ENCODE measurements at regions not wholly inside any gene's neighbourhood (a gene's known extent, or its start where the extent isn't known, plus 50 kb on each side); places are given as distances from the start of the nearest gene placed in this dataset.

- peaks cover 7% of the 10 kb centered on the region for H3K9me3 ChIP-seq (ENCODE audit: control insufficient read depth, low read length)
- Mint-ChIP-seq H3K27me3 (ENCODE audit: insufficient read depth) (peaks cover 91% of the 10 kb centered on the region), H3K4me1 (no peaks in the 10 kb centered on the region), H3K4me3 (peak overlapping the region; percentile 31), H3K9me3 (peaks cover 12% of the 10 kb centered on the region), H3K27ac (no peak overlapping the region), H3K36me3 (ENCODE audit: low read depth) (no peaks in the 10 kb centered on the region)
- H3K4me1 ChIP-seq (ENCODE audit: control insufficient read depth, insufficient read depth, low read length): no peaks in the 10 kb centered on the region
- no peaks in the 10 kb centered on the region for H3K36me3 ChIP-seq (ENCODE audit: control insufficient read depth, insufficient read depth, low read length)
- WGBS, 2 experiments (ENCODE audit: insufficient coverage in 1 of 2, insufficient read length in 1 of 2): 83 to 89% methylated on average over 6 to 14 of the region's 14 CpGs
- H3K4me3 ChIP-seq (ENCODE audit: low read length): no peak overlapping the region
- TF ChIP-seq, protein P1, sequence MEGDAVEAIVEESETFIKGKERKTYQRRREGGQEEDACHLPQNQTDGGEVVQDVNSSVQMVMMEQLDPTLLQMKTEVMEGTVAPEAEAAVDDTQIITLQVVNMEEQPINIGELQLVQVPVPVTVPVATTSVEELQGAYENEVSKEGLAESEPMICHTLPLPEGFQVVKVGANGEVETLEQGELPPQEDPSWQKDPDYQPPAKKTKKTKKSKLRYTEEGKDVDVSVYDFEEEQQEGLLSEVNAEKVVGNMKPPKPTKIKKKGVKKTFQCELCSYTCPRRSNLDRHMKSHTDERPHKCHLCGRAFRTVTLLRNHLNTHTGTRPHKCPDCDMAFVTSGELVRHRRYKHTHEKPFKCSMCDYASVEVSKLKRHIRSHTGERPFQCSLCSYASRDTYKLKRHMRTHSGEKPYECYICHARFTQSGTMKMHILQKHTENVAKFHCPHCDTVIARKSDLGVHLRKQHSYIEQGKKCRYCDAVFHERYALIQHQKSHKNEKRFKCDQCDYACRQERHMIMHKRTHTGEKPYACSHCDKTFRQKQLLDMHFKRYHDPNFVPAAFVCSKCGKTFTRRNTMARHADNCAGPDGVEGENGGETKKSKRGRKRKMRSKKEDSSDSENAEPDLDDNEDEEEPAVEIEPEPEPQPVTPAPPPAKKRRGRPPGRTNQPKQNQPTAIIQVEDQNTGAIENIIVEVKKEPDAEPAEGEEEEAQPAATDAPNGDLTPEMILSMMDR (conservative IDR thresholded peaks at IDR 0.05): no peak
- H3K27me3 ChIP-seq (ENCODE audit: control insufficient read depth, insufficient read depth, low read length, poor library complexity, severe bottlenecking): peaks cover 46% of the 10 kb centered on the region
- no peak for DNase-seq
- no peak overlapping the region for H3K27ac ChIP-seq (ENCODE audit: low read depth, low read length)
- H3K9ac ChIP-seq (ENCODE audit: extremely low read depth, low read length, poor library complexity, severe bottlenecking): no peak overlapping the region
Observed at GRCh38 chr9:34810187-34810524, 100.2 kb upstream of the CCL21 start.

- TF ChIP-seq, protein P1 (conservative IDR thresholded peaks at IDR 0.05): peak; percentile 79
- H3K9ac ChIP-seq (ENCODE audit: extremely low read depth, low read length, poor library complexity, severe bottlenecking): no peak overlapping the region
- H3K9me3 ChIP-seq (ENCODE audit: control insufficient read depth, low read length): peaks cover 12% of the 10 kb centered on the region
- Mint-ChIP-seq H3K36me3 (ENCODE audit: low read depth) (no peaks in the 10 kb centered on the region), H3K27ac (no peak overlapping the region), H3K9me3 (peaks cover 15% of the 10 kb centered on the region), H3K27me3 (ENCODE audit: insufficient read depth) (peaks cover 89% of the 10 kb centered on the region), H3K4me1 (no peaks in the 10 kb centered on the region), H3K4me3 (peak overlapping the region; percentile 43)
- no peak overlapping the region for H3K4me3 ChIP-seq (ENCODE audit: low read length)
- H3K27me3 ChIP-seq (ENCODE audit: control insufficient read depth, insufficient read depth, low read length, poor library complexity, severe bottlenecking): peaks cover 44% of the 10 kb centered on the region
- 48 to 50% methylated on average over 30 to 70 of the region's 70 CpGs for WGBS, 2 experiments (ENCODE audit: insufficient coverage in 1 of 2, insufficient read length in 1 of 2)
- no peak overlapping the region for H3K27ac ChIP-seq (ENCODE audit: low read depth, low read length)
- H3K36me3 ChIP-seq (ENCODE audit: control insufficient read depth, insufficient read depth, low read length): no peaks in the 10 kb centered on the region
- no peaks in the 10 kb centered on the region for H3K4me1 ChIP-seq (ENCODE audit: control insufficient read depth, insufficient read depth, low read length)
- DNase-seq: peak; percentile 90
Observed at GRCh38 chr9:34809504-34810186, 99.7 kb upstream of the CCL21 start.

DNA sequence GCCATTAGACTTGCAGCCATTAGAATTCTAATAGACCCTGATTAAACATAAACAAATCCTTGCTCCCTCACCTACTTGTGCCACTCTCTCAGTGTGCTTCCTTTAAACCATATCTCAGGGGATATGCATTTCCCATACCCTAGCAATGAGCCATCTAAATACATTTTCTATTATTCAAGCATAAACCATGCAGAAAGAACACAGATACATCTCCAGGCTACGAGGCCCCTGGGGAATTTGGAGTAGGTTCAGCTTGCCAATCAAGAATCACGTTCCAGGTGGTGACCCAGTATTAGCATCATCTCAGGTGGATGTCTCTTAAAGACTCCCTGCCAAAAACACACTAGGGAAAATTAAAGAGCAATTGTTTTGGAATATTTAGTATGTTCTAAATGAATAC, 93.0 kb upstream of the CCL21 start:
- Mint-ChIP-seq H3K4me3 (no peak overlapping the region), H3K4me1 (no peaks in the 10 kb centered on the region), H3K9me3 (peaks cover 11% of the 10 kb centered on the region), H3K27ac (no peak overlapping the region), H3K36me3 (ENCODE audit: low read depth) (no peaks in the 10 kb centered on the region), H3K27me3 (ENCODE audit: insufficient read depth) (peaks cover 48% of the 10 kb centered on the region)
- peaks cover 14% of the 10 kb centered on the region for H3K9me3 ChIP-seq (ENCODE audit: control insufficient read depth, low read length)
- WGBS, 2 experiments (ENCODE audit: insufficient coverage in 1 of 2, insufficient read length in 1 of 2): 82% methylated on average over 2 of the region's 2 CpGs; no CpG with 5 or more reads in 1 of the 2 experiments
- TF ChIP-seq, protein P1 (conservative IDR thresholded peaks at IDR 0.05): no peak
- DNase-seq: no peak
- no peaks in the 10 kb centered on the region for H3K4me1 ChIP-seq (ENCODE audit: control insufficient read depth, insufficient read depth, low read length)
- H3K27me3 ChIP-seq (ENCODE audit: control insufficient read depth, insufficient read depth, low read length, poor library complexity, severe bottlenecking): peaks cover 18% of the 10 kb centered on the region
- H3K4me3 ChIP-seq (ENCODE audit: low read length): no peak overlapping the region
- no peak overlapping the region for H3K27ac ChIP-seq (ENCODE audit: low read depth, low read length)
- H3K9ac ChIP-seq (ENCODE audit: extremely low read depth, low read length, poor library complexity, severe bottlenecking): no peak overlapping the region
- H3K36me3 ChIP-seq (ENCODE audit: control insufficient read depth, insufficient read depth, low read length): no peaks in the 10 kb centered on the region
